ENCODE measurements at regions not wholly inside any gene's neighbourhood (a gene's known extent, or its start where the extent isn't known, plus 50 kb on each side); places are given as distances from the start of the nearest gene placed in this dataset.

DNA sequence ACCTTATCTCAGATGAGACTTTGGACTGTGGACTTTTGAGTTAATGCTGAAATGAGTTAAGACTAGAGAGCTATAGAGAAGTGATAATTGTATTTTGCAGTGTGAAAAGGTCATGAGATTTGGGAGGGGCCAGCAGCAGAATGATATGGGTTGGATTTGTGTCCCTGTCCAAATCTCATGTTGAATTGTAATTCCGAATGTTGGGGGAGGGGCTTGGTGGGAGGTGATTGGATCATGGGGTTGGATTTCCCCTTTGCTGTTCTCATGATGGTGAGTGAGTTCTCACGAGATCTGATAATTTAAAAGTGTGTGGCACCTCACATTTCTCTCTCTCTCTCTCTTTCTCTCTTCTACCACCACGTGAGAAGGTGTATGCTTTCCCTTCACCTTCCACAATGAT, 777.8 kb upstream of the LUZP2 start:
- POLR2A ChIA-PET, result no interaction called here
- intact Hi-C loops (cut with micrococcal nuclease), result no loop called here

DNA sequence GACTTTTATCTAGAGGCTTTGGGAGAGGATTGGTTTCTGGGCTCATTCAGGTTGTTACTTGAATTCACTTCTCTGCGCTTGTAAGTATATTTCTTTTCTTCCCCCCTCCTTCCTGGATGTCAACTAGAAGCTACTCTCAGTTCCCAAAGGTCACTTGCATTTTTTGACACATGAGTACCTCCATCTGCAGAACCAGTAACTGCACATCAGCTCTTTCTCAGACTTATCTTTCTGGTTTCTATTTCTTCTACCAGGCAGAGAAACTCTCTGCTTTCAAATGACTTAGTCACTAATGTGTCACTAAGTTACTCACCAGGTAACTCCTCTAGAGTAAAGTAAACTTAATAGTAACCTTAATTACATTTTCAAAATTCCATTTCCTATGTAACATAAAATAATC, 773.0 kb upstream of the LUZP2 start:
- no peaks in the 10 kb centered on the region for H3K27me3 Mint-ChIP-seq
- ChIA-PET CTCF (no interaction called here), POLR2A (no interaction called here)
- H3K9me3 Mint-ChIP-seq, result peaks cover 13% of the 10 kb centered on the region
- no peaks in the 10 kb centered on the region for H3K36me3 Mint-ChIP-seq
- no peaks in the 10 kb centered on the region for H3K4me1 Mint-ChIP-seq (ENCODE audit: low read depth)
- H3K4me3 Mint-ChIP-seq, result no peak overlapping the region
- intact Hi-C loops (cut with micrococcal nuclease), result no loop called here
- H3K27ac Mint-ChIP-seq, result no peak overlapping the region
- no peak for DNase-seq

More for the DNA sequence above, 777.8 kb upstream of the LUZP2 start:
- CTCF ChIA-PET, result no interaction called here
- Mint-ChIP-seq H3K4me3 (no peak overlapping the region), H3K9me3 (peaks cover 16% of the 10 kb centered on the region), H3K36me3 (no peaks in the 10 kb centered on the region), H3K27ac (no peak overlapping the region), H3K27me3 (no peaks in the 10 kb centered on the region), H3K4me1 (ENCODE audit: low read depth) (no peaks in the 10 kb centered on the region)
- DNase-seq, result no peak

DNA sequence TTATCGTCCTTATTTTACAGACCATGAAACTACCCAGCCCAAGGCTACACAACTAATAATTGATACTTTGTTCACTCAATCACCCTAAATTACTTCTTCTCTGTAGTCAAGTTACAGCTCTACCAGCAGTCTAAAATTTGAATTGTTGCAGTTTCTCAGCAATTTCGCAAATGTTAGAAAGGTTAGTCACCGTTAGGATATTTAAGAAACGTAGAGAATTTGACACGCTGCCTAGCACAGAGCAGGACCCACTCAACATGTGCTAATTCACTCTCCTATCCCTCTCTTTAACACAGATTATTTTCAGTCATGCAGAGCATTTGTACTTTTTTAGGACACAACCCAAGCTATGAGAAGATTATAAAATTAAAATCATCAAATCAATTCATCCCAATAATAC, 771.1 kb upstream of the LUZP2 start:
- no peak overlapping the region for H3K27ac Mint-ChIP-seq
- peaks cover 10% of the 10 kb centered on the region for H3K9me3 Mint-ChIP-seq
- POLR2A ChIA-PET, result no interaction called here
- no peak for DNase-seq
- CTCF ChIA-PET, result no interaction called here
- H3K4me1 Mint-ChIP-seq (ENCODE audit: low read depth), result no peaks in the 10 kb centered on the region
- no peaks in the 10 kb centered on the region for H3K36me3 Mint-ChIP-seq
- intact Hi-C loops (cut with micrococcal nuclease), result no loop called here
- H3K27me3 Mint-ChIP-seq, result no peaks in the 10 kb centered on the region
- no peak overlapping the region for H3K4me3 Mint-ChIP-seq

DNA sequence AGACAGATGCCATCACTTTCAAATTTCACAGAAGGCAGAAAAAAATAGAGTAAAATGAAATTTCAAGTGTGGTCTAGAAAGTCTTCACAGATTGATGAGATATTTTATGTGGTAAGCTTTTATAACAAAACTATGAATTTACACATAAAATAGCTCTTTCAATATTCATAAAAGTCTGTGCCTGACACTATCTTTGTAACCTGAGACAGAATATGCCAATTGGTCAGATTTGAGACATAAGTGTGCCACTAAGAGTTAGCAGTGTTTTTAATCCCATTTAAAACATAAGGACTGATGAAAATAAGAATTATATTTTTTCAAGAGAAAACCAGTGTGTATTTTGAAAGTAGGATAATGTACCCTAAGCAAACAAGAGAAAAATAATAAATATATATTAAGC, 769.5 kb upstream of the LUZP2 start:
- no peak overlapping the region for H3K4me3 Mint-ChIP-seq
- no peak for DNase-seq
- peaks cover 13% of the 10 kb centered on the region for H3K9me3 Mint-ChIP-seq
- H3K27me3 Mint-ChIP-seq, result no peaks in the 10 kb centered on the region
- ChIA-PET CTCF (no interaction called here), POLR2A (no interaction called here)
- no peak overlapping the region for H3K27ac Mint-ChIP-seq
- H3K4me1 Mint-ChIP-seq (ENCODE audit: low read depth), result no peaks in the 10 kb centered on the region
- no peaks in the 10 kb centered on the region for H3K36me3 Mint-ChIP-seq
- intact Hi-C loops (cut with micrococcal nuclease), result no loop called here

DNA sequence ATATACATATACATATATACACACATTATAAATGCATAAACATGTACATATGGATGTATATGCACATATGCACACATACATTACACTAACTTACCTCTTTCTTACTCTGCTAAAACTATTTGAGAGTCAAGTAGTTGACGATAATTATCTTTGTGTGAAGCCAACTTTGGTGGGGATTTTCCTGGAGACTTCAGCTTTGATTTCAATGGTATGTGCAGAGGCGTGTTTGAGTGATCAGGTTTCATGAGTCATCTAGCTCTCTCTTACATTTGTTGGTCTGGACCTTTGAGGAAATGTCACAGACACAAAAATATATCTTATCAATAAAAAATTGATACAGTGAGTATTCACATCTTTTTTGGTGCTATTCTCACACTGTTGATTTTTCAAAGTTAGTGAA, 769.1 kb upstream of the LUZP2 start:
- POLR2A ChIA-PET, result no interaction called here
- intact Hi-C loops (cut with micrococcal nuclease), result no loop called here
- Mint-ChIP-seq H3K27me3 (no peaks in the 10 kb centered on the region), H3K27ac (no peak overlapping the region), H3K9me3 (peaks cover 13% of the 10 kb centered on the region), H3K4me1 (ENCODE audit: low read depth) (no peaks in the 10 kb centered on the region), H3K36me3 (no peaks in the 10 kb centered on the region), H3K4me3 (no peak overlapping the region)
- CTCF ChIA-PET, result interaction anchor here (0.7 kb wide), 1 partner anchor 1159 kb away, joined by 3 read pairs; no protein-coding TSS in a partner anchor
- DNase-seq, result no peak

DNA sequence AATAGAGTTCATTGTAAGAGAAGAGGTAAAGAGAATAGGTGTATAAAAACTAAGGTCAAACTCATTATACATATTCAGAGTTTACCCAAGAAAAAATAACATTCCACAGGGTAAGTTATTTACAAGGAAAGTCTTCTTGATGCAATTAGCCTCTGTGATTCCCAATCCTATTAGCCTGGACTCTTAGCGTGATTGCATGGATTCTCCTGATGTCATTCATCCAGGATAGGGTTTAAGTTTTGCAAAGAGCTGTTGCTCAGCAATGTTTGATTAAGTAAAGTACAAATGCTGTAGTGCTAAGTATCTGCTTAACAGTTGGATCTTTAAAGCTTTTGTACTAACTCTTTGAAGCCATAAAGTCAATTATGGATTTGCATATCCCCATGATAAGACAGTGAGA, 767.8 kb upstream of the LUZP2 start:
- intact Hi-C loops (cut with micrococcal nuclease), result no loop called here
- POLR2A ChIA-PET, result no interaction called here
- CTCF ChIA-PET, result no interaction called here
- Mint-ChIP-seq H3K27me3 (no peaks in the 10 kb centered on the region), H3K27ac (no peak overlapping the region), H3K4me1 (ENCODE audit: low read depth) (no peaks in the 10 kb centered on the region), H3K4me3 (no peak overlapping the region), H3K9me3 (peaks cover 13% of the 10 kb centered on the region), H3K36me3 (no peaks in the 10 kb centered on the region)
- DNase-seq, result no peak

DNA sequence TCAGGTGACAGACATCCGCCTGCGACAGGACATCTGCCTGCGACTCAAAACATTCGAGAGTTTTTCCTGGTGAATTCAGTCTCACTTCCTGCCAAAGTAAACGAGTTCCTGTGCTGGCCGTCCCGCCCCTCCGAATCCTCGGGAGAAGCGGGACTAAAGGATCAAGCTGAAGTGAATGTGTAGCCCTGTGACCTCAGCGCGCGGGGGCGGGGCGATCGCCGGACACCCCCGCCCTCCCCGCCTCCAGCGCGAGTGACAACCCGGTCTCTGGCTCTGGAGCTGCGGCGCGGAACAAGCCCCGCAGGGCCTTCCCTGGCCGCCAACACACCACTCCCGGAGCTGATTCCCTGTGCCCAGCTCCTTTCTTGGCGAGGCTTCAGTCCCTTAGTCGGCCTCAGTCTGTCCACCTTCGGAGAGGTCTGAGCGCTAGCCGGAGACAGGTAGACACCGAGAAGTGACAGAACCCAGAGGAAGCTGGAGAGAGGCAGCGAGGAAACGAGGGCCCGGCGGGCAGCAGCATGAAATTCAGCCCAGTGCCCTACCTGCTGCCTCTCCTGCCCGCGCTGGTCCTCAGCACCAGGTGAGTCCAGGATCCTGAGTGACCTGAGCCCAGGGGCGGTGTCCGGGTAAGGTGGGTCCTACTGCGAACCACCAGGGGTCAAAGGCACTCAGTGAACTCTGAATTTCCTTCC, 766.4 kb upstream of the LUZP2 start:
- Mint-ChIP-seq H3K36me3 (no peaks in the 10 kb centered on the region), H3K27ac (no peak overlapping the region), H3K27me3 (no peaks in the 10 kb centered on the region), H3K4me1 (ENCODE audit: low read depth) (no peaks in the 10 kb centered on the region), H3K9me3 (peaks cover 23% of the 10 kb centered on the region), H3K4me3 (no peak overlapping the region)
- DNase-seq, result no peak
- POLR2A ChIA-PET, result no interaction called here
- CTCF ChIA-PET, result no interaction called here
- intact Hi-C loops (cut with micrococcal nuclease), result no loop called here

DNA sequence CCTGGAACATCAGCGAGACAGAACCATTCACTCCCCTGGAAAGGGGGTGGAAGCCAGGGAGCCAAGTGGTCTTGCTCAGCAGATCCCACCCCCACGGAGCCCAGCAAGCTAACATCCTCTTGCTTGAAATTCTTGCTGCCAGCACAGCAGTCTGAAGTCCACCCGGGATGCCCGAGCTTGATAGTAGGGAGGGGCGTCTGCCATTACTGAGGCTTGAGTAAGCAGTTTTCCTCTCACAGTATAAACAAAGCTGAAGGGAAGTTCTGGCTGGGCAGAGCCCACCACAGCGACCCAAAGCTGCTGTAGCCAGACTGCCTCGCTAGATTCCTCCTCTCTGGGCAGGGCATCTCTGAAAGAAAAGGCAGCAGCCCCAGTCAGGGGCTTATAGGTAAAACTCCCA, 764.8 kb upstream of the LUZP2 start:
- no peak for DNase-seq
- ChIA-PET CTCF (no interaction called here), POLR2A (no interaction called here)
- Mint-ChIP-seq H3K4me3 (no peak overlapping the region), H3K36me3 (no peaks in the 10 kb centered on the region), H3K4me1 (ENCODE audit: low read depth) (no peaks in the 10 kb centered on the region), H3K9me3 (peaks cover 25% of the 10 kb centered on the region), H3K27me3 (no peaks in the 10 kb centered on the region), H3K27ac (no peak overlapping the region)
- intact Hi-C loops (cut with micrococcal nuclease), result no loop called here

DNA sequence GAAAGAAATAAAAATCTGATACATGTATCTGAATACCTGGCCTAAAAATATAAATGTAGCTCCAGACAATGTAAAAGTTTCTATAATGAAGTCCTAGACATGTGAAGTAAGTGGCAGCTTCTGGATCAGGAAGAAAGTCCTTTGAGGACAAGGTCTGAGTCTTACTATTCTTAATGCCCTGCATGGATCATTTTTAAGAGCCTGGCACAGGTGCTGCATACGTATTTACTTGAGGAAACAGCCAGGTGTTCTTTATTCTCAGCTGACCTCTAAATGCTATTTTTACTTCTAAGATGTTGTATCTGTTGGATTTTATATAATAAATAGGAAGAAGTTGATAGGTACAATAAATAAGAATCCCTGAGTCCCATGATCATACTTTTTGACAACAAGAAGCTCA, 750.0 kb upstream of the LUZP2 start:
- H3K36me3 Mint-ChIP-seq, result no peaks in the 10 kb centered on the region
- DNase-seq, result no peak
- ChIA-PET POLR2A (no interaction called here), CTCF (no interaction called here)
- no peaks in the 10 kb centered on the region for H3K4me1 Mint-ChIP-seq (ENCODE audit: low read depth)
- H3K27me3 Mint-ChIP-seq, result no peaks in the 10 kb centered on the region
- intact Hi-C loops (cut with micrococcal nuclease), result no loop called here
- no peak overlapping the region for H3K4me3 Mint-ChIP-seq
- peaks cover 5% of the 10 kb centered on the region for H3K9me3 Mint-ChIP-seq
- no peak overlapping the region for H3K27ac Mint-ChIP-seq

DNA sequence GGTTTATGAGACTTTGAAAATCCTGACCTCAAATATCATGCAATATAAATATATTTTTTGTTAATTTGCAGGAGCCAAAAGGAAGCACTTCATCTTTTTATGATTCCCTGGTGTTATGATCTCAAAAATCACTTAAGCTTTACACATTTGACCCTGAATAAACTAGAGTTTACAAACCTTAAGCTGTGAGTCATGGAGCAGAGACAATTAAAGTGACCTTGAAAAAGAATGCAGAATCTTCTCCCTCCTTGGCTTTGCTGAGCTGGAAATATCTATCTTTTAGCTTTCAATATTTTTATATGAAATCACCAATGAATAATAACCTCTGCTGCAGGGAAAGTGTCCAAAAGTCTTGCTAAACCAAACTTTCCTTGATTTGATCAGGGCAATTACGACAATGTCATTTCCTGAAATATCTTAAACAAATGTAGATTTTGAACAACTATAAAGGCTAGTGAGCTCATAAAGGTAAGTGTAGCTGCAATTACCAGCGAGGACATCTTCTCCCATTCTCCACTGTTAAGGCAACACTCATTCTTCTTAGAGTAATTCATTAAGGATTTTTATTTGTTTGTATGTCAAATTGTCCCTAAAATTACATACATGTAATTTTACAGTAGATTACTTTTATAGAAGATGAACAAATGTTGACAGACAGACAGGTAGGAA, 747.0 kb upstream of the LUZP2 start:
- H3K4me1 Mint-ChIP-seq (ENCODE audit: low read depth), result no peaks in the 10 kb centered on the region
- no peak for DNase-seq
- CTCF ChIA-PET, result no interaction called here
- H3K4me3 Mint-ChIP-seq, result no peak overlapping the region
- H3K27me3 Mint-ChIP-seq, result no peaks in the 10 kb centered on the region
- H3K9me3 Mint-ChIP-seq, result peaks cover 3% of the 10 kb centered on the region
- no peak overlapping the region for H3K27ac Mint-ChIP-seq
- intact Hi-C loops (cut with micrococcal nuclease), result no loop called here
- POLR2A ChIA-PET, result no interaction called here
- H3K36me3 Mint-ChIP-seq, result no peaks in the 10 kb centered on the region

DNA sequence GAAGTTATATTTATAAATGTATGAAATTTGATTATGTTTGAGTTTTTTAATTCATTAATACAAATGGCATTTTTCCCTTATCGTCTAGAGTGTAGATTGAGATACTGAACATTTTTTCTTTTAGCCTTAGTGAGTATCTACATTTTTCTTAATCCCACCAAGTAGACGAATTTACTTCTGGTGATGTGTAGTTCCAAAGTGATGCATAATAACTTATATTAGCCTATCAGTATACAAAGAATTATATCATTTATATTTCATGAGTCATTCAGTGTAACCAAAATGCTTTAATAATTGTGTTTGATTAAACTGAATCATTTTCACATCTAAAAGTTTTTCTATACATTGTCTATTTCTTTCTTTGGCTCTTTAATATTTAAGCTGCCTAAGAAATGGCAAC, 745.6 kb upstream of the LUZP2 start:
- Mint-ChIP-seq H3K27ac (no peak overlapping the region), H3K36me3 (no peaks in the 10 kb centered on the region), H3K9me3 (peaks cover 7% of the 10 kb centered on the region), H3K4me3 (no peak overlapping the region), H3K4me1 (ENCODE audit: low read depth) (no peaks in the 10 kb centered on the region), H3K27me3 (no peaks in the 10 kb centered on the region)
- no peak for DNase-seq
- intact Hi-C loops (cut with micrococcal nuclease), result no loop called here
- POLR2A ChIA-PET, result no interaction called here
- CTCF ChIA-PET, result no interaction called here

DNA sequence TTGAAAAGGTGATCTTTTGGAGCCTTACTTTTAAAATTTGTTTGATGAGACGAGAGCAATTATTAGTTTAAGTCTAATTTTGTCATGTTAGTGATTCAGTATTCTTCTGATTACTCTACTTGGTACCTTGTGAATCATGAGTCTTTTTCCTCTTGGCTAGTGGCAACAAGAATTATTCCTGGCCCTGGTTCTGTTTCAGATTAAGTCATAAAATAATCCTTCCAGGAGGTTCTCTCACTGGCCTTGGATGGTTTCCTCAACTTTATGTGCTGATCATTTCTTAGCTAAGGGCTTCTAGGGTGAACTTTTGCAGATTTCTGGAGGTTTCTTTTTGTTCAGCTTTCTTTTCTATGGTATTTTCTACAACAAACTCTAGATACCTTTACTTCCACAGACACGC, 741.8 kb upstream of the LUZP2 start:
- Mint-ChIP-seq H3K36me3 (no peaks in the 10 kb centered on the region), H3K9me3 (peaks cover 6% of the 10 kb centered on the region), H3K27ac (no peak overlapping the region), H3K27me3 (no peaks in the 10 kb centered on the region), H3K4me3 (no peak overlapping the region), H3K4me1 (ENCODE audit: low read depth) (no peaks in the 10 kb centered on the region)
- DNase-seq, result no peak
- POLR2A ChIA-PET, result no interaction called here
- intact Hi-C loops (cut with micrococcal nuclease), result no loop called here
- CTCF ChIA-PET, result no interaction called here

DNA sequence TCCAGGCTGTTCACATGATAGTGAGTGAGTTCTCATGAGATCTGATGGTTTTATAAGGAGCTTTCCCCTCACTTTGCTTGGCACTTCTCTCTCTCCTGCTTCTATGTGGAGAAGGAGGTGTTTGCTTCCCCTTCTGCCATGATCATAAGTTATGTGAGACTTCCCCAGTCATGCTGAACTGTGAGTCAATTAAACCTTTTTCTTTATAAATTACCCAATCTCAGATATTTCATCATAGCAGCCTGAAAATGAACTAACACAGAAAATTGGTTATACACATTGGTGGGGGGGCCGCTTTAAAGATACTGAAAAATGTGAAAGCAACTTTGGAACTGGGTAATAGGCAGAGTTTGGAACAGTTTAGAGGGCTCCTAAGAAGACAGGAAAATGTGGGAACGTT, 741.1 kb upstream of the LUZP2 start:
- intact Hi-C loops (cut with micrococcal nuclease), result no loop called here

More for the DNA sequence above, 741.1 kb upstream of the LUZP2 start:
- Mint-ChIP-seq H3K27me3 (no peaks in the 10 kb centered on the region), H3K36me3 (no peaks in the 10 kb centered on the region), H3K27ac (no peak overlapping the region), H3K9me3 (peaks cover 6% of the 10 kb centered on the region), H3K4me1 (ENCODE audit: low read depth) (no peaks in the 10 kb centered on the region), H3K4me3 (no peak overlapping the region)
- ChIA-PET POLR2A (no interaction called here), CTCF (no interaction called here)
- DNase-seq, result no peak
